A673 (cell line): ENCODE measurements at regions not wholly inside any gene's neighbourhood (a gene's known extent, or its start where the extent isn't known, plus 50 kb on each side); places are given as distances from the start of the nearest gene placed in this dataset.

Experiments
- CTCF ChIP-seq: fragments of 300-800, 200-600 bp; sonication (generic); conservative IDR thresholded peaks from 2 replicates; pipeline ENCODE4 v1.5.1; 2017; ENCODE audit warnings: low read depth, mild to moderate bottlenecking, antibody characterized with exemption, low read length, moderate library complexity, mixed read lengths
- EZH2 ChIP-seq: fragments of 200-600 bp; sonication (generic); IDR thresholded peaks from 2 replicates; pipeline ENCODE4 v1.6.1; 2017; ENCODE audit warnings: borderline replicate concordance, low read depth, mild to moderate bottlenecking, mixed read lengths, antibody characterized with exemption, low read length; ENCODE audit not compliant: poor library complexity, severe bottlenecking

GRCh38 chr15:84098604-84099003 is 137.0 kb upstream of the GOLGA6L4 start:
- TF ChIP-seq CTCF (no peak), EZH2 (no peak)
